ENCODE measurements at regions not wholly inside any gene's neighbourhood (a gene's known extent, or its start where the extent isn't known, plus 50 kb on each side); places are given as distances from the start of the nearest gene placed in this dataset.

DNA sequence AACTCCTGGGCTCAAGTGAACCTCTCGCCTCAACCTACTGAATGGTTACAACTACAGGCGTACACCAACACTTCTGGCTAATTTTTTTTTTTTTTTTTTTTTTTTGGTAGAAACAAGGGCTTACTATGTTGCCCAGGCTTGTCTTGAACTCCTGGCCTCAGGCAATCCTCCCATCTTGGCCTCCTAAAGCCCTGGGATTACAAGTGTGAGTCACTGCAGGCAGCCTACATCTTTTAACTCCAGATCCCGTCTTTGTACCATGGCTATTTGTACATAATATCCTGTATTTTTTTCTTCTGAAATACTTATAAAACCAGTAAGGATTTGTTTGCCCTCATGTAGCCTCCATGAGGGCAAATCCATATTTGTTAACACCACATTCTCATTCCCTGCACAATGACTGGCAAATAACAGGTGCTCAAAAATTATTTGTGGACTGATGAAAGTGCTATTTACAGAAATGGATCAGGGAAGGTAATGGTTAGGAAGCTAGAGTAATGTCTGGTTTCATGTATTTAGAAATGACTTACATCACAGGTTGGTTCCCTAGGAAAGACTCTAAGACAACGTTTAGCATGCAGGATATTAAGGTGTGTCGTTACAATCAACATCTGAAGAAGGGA is 51.9 kb upstream of the POU5F2 start (continued):
- TF ChIP-seq CTBP2 (IDR thresholded peaks at IDR 0.05; ENCODE audit: borderline replicate concordance, insufficient read depth, insufficient read length, low read length), result no peak
- TF ChIP-seq, protein P1, sequence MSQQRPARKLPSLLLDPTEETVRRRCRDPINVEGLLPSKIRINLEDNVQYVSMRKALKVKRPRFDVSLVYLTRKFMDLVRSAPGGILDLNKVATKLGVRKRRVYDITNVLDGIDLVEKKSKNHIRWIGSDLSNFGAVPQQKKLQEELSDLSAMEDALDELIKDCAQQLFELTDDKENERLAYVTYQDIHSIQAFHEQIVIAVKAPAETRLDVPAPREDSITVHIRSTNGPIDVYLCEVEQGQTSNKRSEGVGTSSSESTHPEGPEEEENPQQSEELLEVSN (IDR thresholded peaks at IDR 0.05), result no peak
- no peak for TF ChIP-seq GTF2F1 (IDR thresholded peaks at IDR 0.05; ENCODE audit: borderline replicate concordance, low read depth, low read length)
- TF ChIP-seq MAFK (IDR thresholded peaks at IDR 0.05; ENCODE audit: low read depth, low read length), result no peak
- TF ChIP-seq CBX8 (IDR thresholded peaks at IDR 0.05; ENCODE audit: borderline replicate concordance, low read depth, low read length), result no peak

All from H1 (cell line).